CD4-positive, alpha-beta T cell treated with Interleukin-4 for 1 hour (primary cell): ENCODE measurements at regions not wholly inside any gene's neighbourhood (a gene's known extent, or its start where the extent isn't known, plus 50 kb on each side); places are given as distances from the start of the nearest gene placed in this dataset.
"Not testable (repeated sequence)": the region's sequence is repeated elsewhere in the genome, so short reads cannot be mapped to it uniquely, and the experiment has no call there.

ENCODE experiments used
- DNase-seq, 2 donors: peaks; one replicate each; pipeline ENCODE4 v3.0.0-alpha.2; 2020 to 2022

DNA sequence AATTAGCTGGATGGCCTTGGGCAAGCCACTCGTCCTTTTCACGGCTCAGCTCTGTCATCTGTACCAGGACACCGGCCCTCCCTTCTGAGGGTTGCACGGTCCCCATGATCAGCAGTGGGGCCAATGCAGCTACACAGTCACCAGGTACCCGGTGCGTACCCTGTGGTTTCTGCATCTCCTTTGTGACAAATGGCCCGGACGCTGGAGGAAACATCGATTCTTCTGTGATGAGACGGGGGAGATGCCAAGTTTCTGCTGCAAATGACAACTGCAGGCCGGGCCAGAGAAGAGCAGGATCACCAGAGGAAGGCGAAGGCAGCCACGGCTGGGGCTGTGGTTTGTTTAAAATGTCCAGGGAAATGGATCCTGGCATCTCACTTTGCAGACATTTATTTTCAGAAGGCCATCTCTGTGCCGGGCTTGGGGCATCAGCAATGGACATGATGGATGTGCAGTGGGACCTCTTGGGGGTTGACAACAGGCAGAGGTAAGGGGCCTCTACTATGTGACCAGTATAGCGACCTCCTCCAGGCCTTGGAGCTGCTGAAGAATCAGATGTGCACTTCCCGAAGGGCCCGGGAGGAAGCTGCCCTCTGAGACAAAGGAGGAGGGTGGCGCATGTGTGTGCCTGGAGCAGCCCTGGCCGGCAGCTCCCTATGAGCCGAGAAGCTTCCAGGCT is 221.9 kb upstream of the C1orf174 start:
- no peak for DNase-seq

DNA sequence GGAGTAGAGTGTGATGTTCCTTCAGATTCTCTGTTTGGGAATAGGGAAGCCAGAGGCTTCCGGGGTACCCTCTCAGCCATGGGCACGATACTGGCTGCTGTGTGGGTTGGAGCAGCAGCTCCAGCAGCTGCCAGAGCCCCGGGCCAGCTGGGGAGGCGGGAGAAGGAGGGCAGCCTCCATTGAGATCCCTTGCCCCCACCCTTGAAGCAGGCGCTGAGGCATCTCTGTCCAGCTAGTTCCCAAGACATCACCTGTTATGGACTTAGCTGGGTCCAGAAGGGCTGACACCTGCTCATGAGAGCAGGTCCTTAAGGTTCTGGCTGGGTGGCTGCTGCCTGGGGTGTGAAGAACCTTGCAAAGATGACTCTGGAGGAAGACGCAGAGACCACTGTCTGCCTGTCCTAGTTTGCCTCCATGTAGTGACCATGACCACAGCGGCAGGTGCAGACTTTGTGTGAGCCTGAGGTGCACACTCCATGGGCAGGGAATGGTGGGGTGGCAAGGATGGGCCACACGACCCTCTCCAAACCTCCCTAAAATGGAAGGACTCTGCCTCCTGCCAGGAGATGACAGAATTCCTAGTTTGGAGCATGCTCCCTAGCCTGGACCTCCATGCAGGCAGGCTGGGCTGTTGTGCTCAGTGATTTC is 222.6 kb upstream of the C1orf174 start:
- no peak for DNase-seq

DNA sequence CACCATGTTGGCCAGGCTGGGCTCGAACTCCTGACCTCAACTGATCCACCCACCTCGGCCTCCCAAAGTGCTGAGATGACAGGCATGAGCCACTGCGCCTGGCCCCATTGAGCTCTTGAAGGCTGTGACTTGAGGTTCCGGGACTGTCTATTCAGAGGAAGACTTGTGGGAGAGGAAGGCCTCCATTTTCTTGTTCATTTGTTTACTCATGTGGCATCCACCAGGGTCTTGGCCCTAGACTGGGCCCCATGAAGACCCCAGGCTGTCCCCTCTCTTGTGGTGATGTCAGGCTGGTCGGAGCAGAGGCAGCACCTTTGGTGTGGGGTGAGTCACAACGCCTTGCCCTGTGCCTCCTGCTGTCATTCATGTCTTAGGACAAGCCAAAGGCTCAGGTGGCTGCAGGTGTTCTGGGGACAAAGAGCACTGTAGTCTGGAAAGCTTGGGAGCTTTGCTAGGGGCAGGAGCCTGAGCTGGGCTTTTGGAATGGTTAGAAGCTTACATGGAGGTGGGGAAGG is 224.6 kb upstream of the C1orf174 start:
- no peak for DNase-seq

DNA sequence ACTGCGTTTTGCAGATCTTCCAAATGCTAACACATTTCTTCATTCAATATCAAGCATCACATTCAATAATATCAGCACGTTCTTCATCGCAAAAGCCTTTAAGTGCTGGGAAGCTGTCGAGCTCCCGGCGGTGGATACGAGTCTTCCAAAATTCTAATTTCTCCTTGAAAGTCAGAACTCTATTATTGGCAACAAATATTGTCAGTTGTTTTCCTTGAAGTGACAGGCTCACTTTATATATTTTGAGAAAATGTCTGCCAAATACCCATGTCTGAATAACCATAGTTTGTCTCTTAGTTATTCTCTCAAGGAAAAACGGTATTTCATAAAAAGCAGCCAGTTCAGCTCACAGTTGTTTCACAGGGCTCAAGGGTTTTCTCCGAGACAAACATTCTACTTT is 226.2 kb upstream of the C1orf174 start:
- no peak for DNase-seq

DNA sequence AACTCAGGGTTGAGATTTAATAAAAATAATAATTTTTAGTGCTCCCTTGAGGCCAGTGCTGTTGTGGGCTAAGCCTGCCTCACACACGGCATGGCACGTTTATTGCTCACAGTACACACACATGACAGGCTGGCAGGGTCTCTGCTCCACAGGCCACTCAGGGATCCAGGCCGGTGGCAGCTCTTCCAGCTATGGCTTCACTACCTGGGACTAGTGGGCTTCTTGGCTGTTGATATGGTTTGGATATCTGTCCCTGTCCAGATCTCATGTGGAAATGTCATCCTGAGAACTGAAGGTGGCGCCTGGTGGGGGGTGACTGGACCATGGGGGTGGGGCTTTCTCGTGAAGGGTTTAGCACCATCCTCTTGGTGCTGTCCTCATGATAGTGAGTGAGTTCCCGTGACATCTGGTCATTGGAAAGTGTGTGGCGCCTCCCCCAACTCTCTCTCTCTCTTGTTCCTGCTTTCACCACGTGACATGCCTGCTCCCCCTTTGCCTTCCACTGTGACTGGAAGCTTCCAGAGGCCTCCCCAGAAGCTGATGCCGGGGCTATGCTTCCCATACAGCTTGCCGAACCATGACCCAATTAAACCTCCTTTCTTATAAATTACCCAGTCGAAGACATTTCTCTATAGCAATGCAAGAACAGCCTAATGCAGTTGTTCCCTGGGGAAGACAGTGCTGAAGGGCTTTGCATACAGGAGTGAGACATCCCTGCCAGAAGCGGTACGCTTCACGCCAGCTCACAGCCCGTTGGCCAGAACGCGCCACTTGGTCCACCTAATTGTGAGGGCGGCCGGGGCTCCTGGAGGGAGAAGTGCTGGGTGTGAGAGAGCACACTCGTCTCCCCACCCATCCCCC is 226.9 kb upstream of the C1orf174 start:
- DNase-seq = no peak

DNA sequence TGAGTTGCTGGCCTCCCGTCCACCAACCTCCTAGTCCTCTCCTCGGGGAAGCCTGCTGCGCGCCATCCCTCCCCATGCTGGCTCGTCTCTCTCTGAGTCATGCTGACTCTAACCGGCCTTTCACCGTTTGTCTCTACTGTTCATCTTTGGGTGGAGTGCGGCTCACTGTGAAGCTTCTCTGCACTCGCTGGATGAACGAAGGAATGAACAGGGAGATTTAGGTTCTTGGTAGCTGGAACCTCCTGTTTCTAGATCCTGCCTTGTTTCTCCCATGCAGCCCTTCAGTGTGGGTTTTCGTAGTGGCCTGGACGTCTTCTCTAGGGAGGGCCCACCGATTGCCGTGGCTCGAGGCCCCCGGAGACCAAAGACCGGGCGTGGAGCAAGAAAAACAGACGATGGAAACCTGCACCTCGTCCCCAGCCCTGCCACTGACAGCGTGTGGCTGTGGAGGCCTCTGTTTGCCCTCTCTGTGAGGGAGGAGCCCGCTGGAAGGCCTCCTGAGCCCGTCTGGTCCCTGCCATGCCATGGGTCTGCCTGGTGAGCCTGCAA is 227.6 kb upstream of the C1orf174 start:
- no peak for DNase-seq

DNA sequence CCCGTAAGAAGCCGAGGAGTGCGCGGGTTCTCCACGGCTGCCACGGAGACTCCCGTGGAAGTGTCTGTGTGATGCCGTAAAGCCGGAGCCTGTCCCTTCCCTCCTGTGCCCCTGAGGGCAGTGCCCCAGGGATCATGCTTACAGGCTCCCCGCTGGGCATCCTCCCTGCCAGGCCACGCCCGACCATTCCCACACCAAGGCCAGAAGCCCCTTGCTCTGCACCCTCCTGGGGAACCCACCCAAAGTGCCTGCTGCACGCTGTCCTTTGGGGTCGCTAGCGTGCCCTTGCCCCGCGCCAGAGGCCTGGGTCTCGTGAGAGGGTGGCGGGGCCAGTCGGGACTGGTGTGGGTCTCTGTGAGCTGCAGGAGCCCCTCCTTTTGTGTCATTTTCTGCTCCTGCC is 228.5 kb upstream of the C1orf174 start:
- no peak for DNase-seq

DNA sequence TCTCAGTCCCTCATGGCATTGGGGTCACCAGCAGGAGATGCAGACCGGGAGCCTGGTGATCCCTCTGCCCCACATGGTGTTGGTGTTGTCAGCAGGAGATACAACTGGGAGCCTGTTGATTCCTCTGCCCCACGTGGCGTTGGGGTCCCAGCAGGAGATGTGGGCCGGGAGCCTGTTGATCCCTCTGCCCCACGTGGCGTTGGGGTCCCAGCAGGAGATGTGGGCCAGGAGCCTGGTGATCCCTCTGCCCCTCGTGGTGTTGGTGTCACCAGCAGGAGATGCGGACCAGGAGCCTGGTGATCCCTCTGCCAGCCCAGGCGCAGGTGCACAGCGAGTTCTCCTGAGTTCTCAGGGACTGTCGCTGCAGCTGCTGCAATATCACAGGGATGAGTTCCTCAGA is 229.6 kb upstream of the C1orf174 start:
- DNase-seq = no peak

DNA sequence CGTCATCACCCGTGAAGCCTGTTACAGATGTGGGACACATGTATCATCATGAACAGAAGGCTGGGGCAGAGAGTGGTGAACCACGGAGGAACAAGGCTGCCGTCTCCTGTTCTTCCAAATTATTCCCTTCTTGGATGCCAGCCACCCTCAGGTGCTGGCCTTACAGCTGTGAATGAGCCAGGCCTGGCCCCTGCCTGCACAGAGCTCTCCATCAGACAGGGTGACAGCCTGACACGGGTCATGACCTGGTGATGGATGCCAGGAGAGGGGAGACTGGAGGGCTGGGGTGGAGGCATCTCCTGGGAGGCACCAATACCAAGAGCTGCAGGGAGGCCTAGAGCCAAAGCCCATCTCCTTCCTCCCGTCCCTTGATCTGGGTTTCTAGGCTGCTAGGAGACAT is 230.0 kb upstream of the C1orf174 start:
- no peak for DNase-seq

DNA sequence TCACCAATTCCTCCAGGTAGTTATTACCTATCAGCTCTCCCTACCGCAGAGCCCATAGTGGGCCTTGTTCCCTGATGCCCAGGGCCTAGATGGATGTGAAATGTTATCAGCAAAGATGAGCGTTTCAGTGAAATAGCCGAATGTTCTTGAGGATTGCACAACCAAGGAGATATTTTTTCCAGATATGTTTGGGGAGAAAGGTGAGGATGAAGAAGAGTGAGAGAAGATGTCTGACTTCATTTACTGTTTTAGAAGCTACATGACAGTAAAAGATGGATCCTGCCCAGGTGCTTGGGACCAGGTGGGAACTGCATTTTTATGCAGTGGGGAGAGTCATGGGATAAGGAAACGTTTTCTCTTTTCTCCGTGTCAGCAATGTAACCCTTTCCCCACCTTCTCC is 231.7 kb upstream of the C1orf174 start:
- DNase-seq = no peak

DNA sequence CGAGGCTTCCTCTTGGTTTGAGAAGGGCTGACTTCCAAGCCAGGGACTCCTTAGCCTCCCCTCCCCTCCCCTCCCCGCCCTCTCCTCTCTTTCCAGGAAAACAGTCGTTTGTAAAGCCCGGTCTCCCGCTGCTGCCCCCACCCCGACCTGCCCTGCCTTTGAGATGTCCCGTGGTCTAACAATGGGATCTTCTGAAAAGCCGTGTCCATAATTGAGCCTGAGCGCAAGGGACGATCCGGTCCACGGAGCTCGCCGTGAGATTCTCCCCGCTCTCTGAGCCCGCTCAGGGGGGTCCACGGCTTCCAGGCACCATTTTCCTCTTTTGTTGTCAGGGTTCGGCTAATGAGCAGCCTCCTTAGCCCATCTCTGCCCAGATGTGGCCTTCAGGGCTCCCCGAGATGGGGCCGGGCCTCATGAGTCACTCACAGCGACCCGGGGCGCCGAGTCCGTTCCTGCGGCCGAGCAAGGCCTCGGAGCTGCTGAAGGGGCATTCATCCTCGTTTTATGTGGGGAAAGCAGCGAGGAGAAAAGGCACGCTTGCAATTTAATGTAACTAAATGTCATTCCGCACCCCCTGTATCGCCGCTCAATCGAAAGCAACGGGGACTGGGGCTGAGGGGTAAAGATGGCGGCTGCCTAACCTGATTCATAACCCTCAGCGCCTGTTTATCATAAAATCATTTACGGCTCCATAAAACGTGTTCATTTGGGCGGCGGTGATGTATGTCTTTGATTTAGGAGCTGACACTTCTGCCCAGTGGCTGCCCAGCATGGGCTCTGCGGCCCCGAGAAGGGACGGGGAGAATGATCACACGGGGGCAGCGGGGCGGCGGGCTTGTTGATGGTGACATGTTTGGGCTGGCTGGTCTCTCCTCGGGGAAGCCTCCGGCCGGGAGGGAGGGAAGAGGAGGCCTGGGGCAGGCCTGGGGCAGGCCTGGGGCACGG is 232.6 kb upstream of the C1orf174 start:
- no peak for DNase-seq

DNA sequence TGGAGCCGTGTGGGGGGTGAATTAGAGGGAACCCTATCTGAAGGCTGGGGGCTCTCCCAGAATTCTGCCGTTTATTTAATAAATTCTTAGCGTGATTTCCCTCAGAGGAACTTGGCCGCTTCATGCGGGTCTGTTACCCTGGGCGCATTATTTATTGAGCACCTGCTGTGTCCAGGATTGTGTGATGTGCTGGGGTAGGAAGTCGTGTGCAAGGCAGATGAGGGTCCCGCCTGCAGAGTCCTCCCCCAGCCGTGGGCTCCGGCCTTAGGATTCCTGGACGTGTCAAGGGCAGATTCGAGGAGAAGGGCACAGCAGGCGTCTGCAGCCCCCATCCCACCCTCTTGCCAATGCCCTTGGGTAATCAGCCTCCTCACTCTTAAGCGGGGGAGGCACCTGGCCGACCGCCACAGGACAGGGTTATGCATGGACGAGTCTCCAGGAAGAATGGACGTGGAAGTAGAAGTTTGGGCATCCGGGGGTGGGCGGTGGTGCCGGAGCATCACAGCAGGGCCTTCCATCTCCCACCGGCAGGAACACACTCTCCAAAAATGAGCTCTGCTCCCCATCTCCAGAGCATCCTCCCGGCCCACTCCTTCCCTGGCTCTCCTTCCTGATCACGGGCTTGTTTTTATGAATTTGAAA is 233.3 kb upstream of the C1orf174 start:
- DNase-seq = no peak

DNA sequence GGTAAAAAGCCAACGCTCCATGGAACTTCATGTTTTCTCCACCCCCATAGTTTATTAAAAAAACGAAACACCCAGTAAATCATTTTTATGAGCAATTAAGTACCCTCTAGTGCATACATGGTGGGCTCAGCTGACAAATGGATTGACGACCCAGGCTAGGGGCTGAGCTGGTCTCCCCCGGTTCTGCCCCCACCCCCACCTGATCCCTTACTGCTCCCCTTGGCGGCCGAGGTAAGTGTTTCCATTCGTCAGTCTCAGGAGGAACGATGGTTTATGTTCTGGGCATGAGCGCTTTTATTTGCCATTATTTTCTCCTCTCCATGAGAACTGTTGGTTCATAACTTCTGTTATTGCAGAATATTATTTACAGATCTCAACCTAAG is 233.9 kb upstream of the C1orf174 start:
- DNase-seq = no peak

DNA sequence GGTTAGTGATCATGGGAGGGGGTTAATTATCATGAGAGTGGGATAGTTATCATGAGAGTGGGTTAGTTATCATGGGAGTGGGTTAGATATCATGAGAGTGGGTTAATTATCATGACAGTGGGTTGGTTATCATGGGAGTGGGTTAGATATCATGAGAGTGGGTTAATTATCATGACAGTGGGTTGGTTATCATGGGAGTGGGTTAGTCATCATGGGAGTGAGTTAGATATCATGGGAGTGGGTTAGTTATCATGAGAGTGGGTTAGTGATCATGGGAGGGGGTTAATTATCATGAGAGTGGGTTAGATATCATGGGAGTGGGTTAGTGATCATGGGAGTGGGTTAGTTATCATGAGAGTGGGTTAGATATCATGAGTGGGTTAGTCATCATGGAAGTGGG is 235.8 kb upstream of the C1orf174 start:
- DNase-seq = not testable (repeated sequence)

DNA sequence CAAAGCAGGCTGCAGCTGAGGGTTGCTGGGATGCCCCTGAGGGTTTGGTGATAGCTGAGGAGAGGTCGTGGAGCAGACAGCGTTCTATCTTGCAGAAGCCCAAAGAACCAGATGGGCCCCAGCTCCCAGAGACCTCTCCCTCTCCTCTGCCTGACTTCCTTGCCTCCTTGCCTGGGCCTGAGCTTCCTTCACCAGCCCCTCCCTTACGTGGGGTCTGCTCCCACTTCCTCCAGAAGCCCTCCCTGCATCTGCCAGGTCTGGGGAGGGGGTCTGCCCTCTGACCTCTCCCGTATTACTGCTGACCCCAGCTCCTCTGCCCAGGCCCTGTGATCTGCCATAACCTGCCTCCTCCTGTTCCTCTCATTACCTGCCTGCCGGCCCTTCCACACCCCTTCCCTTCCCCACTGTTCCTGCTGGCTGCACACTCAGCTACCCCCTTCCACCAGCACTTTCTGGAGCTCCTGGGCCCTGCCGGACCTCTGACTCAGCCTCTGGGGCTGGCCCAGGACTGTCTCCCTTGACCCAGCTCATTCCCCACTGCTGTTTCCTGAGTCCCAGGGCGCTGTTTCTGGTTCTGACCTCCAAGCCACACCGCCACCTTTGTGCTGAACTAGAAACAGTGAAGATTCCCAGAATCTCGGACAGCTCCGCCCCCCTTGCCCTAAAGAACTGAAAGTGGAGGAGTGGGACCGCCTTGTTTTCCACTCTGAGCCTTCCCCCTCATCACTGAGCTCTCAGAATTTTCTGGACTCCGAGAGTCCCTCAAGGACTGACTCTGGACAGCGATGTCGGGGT is 237.7 kb upstream of the C1orf174 start:
- no peak for DNase-seq

DNA sequence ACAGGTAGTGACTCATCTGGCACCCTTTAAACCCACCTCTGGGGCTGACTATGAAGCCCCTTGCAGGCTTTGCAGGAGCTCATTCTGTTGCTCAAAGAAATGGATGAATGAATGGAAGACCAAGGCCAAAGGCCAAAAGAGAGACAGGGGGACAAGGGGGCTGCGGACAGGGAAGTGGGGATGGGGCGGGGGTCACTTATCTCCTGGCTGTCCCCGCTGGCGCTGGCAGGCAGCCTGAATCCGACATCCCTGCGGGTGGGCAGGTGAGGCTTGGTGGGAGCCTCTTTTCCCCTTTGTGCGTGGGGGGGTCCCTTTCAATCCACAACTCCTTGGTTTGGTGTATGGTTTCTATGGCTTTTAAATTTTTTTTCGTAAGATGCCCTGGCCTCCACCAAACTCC is 239.6 kb upstream of the C1orf174 start:
- DNase-seq = no peak

DNA sequence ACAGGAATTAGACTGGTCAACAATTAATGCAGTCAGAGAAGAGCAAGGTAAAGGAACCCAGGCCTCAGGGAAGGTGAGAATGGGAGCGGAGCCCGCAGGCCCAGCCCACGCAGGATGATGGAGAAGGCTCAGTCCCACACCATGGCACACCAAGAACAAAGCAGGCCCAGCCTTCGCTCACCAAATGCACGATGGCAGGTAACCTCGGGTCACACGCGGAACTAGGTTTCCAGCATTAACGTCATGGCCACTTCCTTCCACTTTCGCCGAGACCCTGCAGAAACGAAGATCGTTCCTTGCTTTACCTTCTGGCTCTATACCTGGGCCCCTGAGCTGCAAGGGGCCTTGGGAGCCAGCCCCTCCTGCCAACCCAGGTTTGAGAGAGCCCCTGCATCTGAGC is 240.2 kb upstream of the C1orf174 start:
- DNase-seq = no peak

DNA sequence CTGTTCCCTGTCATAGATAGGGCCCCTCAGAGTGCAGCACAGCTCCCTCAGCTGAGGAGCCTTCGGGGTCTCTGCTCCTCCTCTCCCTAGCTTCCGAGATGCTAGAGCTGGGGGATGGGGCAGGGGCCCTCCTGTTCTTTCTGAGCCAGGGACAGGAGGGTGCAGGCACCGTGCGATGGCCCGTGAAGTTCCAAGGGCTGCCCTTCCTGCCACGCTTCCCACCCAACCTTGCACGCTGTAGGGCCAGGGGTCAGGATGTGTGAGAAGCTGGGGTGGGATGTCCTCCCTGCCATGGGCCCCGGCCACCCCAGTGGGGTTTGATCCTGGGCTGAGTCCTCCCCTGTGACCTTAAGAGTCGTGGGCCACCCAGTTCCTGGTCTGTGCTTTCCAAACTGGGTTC is 240.7 kb upstream of the C1orf174 start:
- no peak for DNase-seq

DNA sequence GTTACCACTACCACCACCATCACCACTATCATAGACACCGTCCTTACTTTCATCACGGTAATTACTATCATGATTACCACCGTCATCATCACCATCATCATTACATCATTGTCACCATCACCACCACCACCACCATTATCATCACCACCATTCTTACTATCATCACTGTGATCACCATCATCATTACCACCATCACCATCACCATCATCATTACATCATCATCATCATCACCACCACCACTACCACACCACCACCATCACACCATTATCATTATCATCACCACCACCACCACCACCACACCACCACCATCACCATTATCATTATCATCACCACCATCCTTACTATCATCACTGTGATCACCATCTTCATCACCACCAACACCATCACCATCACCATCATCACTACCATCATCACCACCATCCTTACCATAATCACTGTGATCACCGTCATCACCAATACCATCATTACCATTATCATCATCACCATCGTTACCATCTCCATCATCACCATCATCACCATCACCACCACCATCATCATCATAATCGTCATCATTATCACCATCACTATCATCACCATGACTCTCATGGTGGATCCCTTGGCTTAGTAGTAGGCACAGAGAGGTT is 244.4 kb upstream of the C1orf174 start:
- DNase-seq = no peak

DNA sequence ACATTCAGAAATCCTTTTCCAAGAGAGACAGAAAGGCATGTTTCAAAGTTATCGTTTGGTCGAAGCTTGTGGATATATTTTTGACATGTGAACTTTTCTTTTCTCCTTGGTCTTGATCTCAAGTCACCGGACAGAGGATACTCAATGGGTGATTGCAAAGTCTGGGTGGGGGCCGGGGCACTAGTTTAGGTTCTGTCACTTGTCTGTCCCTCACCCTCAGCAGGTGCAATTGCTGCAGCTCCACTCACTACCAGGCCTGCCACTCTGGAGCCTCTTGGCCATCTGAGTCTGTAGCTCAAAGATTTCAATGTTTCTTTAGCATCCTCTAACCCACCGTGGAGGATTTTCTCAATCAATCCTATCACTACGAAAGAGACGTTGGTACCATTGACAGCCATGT is 246.0 kb upstream of the C1orf174 start:
- DNase-seq = no peak

DNA sequence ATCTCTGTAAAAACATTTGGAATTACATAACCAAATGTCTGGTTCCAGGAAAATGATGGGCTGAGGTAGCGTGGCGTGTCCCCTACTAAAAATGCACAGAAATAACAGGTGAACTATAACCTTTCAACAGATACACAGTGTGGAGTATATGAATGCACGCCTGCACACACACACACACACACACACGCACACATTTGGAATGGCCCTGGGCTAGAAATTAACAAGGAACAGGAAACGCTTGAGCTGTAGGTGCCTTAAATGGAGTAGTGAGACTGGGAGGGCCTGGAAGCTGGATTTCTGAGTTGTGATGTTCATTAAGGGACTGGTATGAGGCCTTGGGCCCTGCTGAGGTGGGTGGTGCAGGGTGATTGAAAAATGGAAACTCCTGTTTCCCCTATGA is 246.5 kb upstream of the C1orf174 start:
- DNase-seq = no peak
